Astrocyte (in vitro differentiated cells and primary cell): ENCODE measurements at regions not wholly inside any gene's neighbourhood (a gene's known extent, or its start where the extent isn't known, plus 50 kb on each side); places are given as distances from the start of the nearest gene placed in this dataset.
A peak's percentile ranks its signal among the peaks of the same experiment; 100 is the strongest.

ENCODE experiments used
- DNase-seq: peaks from one replicate; pipeline ENCODE4 v3.0.0-alpha.2; 2010; ENCODE audit warnings: low read depth
- FAIRE-seq: peaks from 2 replicates; lab custom pipeline; 2011; peaks lifted over from hg19 to GRCh38; lab: Jason Lieb, UNC
- H2AFZ ChIP-seq: 2 replicates; pipeline ENCODE4 v1.6.0; 2012; ENCODE audit warnings: low read depth, low read length, inconsistent platforms
- H3K27ac ChIP-seq: 2 replicates; pipeline ENCODE4 v1.5.1; 2011; ENCODE audit warnings: low read depth, low read length, inconsistent platforms
- H3K27me3 ChIP-seq: 2 replicates; pipeline ENCODE4 v1.6.0; 2011; ENCODE audit warnings: low read length, inconsistent platforms; ENCODE audit not compliant: insufficient read depth
- H3K36me3 ChIP-seq: 2 replicates; pipeline ENCODE4 v1.5.1; 2011; ENCODE audit warnings: low read length, inconsistent platforms; ENCODE audit not compliant: insufficient read depth
- H3K4me1 ChIP-seq: 2 replicates; pipeline ENCODE4 v1.5.1; 2011; ENCODE audit warnings: low read length, inconsistent platforms; ENCODE audit not compliant: insufficient read depth
- H3K4me2 ChIP-seq: 2 replicates; pipeline ENCODE4 v1.6.0; 2012; ENCODE audit warnings: low read length, inconsistent platforms
- H3K4me3 ChIP-seq: 2 replicates; pipeline ENCODE4 v1.5.1; 2011; ENCODE audit warnings: low read depth, mild to moderate bottlenecking, low read length, inconsistent platforms; ENCODE audit not compliant: insufficient read depth
- H3K79me2 ChIP-seq: 2 replicates; pipeline ENCODE4 v1.6.0; 2012; ENCODE audit warnings: mild to moderate bottlenecking, low read length, inconsistent platforms; ENCODE audit not compliant: insufficient read depth
- H3K9ac ChIP-seq: 2 replicates; pipeline ENCODE4 v1.6.0; 2012; ENCODE audit warnings: mild to moderate bottlenecking, low read length, inconsistent platforms
- H3K9me3 ChIP-seq: 2 replicates; pipeline ENCODE4 v1.5.1; 2012; ENCODE audit warnings: low read depth, mild to moderate bottlenecking, low read length, inconsistent platforms; ENCODE audit not compliant: insufficient read depth
- H4K20me1 ChIP-seq: 2 replicates; pipeline ENCODE4 v1.6.0; 2012; ENCODE audit warnings: low read length, inconsistent platforms; ENCODE audit not compliant: insufficient read depth
- H3K27ac Mint-ChIP-seq: one replicate; pipeline ENCODE4 v1.8.0; 2021; ENCODE audit warnings: mild to moderate bottlenecking, mixed read lengths; ENCODE audit not compliant: unreplicated experiment
- H3K27me3 Mint-ChIP-seq: one replicate; pipeline ENCODE4 v1.8.0; 2021; ENCODE audit warnings: low read depth, mixed read lengths; ENCODE audit not compliant: unreplicated experiment
- H3K36me3 Mint-ChIP-seq: one replicate; pipeline ENCODE4 v1.8.0; 2021; ENCODE audit warnings: low read depth, mixed read lengths; ENCODE audit not compliant: unreplicated experiment
- H3K4me1 Mint-ChIP-seq: one replicate; pipeline ENCODE4 v1.8.0; 2021; ENCODE audit warnings: low read depth, mixed read lengths; ENCODE audit not compliant: unreplicated experiment
- H3K4me3 Mint-ChIP-seq: one replicate; pipeline ENCODE4 v1.8.0; 2021; ENCODE audit warnings: mild to moderate bottlenecking, moderate library complexity, mixed read lengths; ENCODE audit not compliant: unreplicated experiment
- H3K9me3 Mint-ChIP-seq: one replicate; pipeline ENCODE4 v1.8.0; 2021; ENCODE audit warnings: mild to moderate bottlenecking, mixed read lengths; ENCODE audit not compliant: unreplicated experiment
- CTCF ChIP-seq: IDR thresholded peaks from 2 replicates; pipeline ENCODE4 v1.5.1; 2011; ENCODE audit warnings: low read depth, mild to moderate bottlenecking, inconsistent platforms, low read length, moderate library complexity; ENCODE audit not compliant: insufficient read depth
- EZH2 ChIP-seq: IDR thresholded peaks from 2 replicates; pipeline ENCODE4 v1.6.1; 2012; ENCODE audit warnings: mild to moderate bottlenecking, low read length, inconsistent platforms; ENCODE audit not compliant: insufficient read depth

- H3K27ac Mint-ChIP-seq = no peak overlapping the region
Measured at GRCh38 chr2:19176172-19176852, 182.1 kb downstream of the OSR1 start.

GRCh38 chr2:19174176-19174575, 184.2 kb downstream of the OSR1 start:
- Histone ChIP-seq H3K4me3 (no peak overlapping the region), H4K20me1 (no peaks in the 10 kb centered on the region), H3K79me2 (no peaks in the 10 kb centered on the region), H3K4me2 (no peak overlapping the region), H3K9me3 (no peaks in the 10 kb centered on the region), H3K9ac (no peak overlapping the region), H3K4me1 (peaks cover 7% of the 10 kb centered on the region), H3K27me3 (no peaks in the 10 kb centered on the region), H3K36me3 (no peaks in the 10 kb centered on the region), H2AFZ (no peak overlapping the region), H3K27ac (no peak overlapping the region)
- H3K27ac Mint-ChIP-seq = no peak overlapping the region
- DNase-seq (no peak), FAIRE-seq (no peak)
- no peaks in the 10 kb centered on the region for H3K9me3 Mint-ChIP-seq
- no peak overlapping the region for H3K4me3 Mint-ChIP-seq
- peaks cover 2% of the 10 kb centered on the region for H3K4me1 Mint-ChIP-seq
- TF ChIP-seq EZH2 (no peak), CTCF (no peak)
- no peaks in the 10 kb centered on the region for H3K36me3 Mint-ChIP-seq
- no peaks in the 10 kb centered on the region for H3K27me3 Mint-ChIP-seq

More at GRCh38 chr2:19176172-19176852, 182.1 kb downstream of the OSR1 start:
- Histone ChIP-seq H3K27me3 (no peaks in the 10 kb centered on the region), H3K36me3 (no peaks in the 10 kb centered on the region), H3K4me1 (peaks cover 7% of the 10 kb centered on the region), H3K4me3 (no peak overlapping the region), H4K20me1 (no peaks in the 10 kb centered on the region), H2AFZ (no peak overlapping the region), H3K27ac (no peak overlapping the region), H3K9ac (no peak overlapping the region), H3K4me2 (no peak overlapping the region), H3K9me3 (no peaks in the 10 kb centered on the region), H3K79me2 (no peaks in the 10 kb centered on the region)
- no peak overlapping the region for H3K4me3 Mint-ChIP-seq
- FAIRE-seq (no peak), DNase-seq (peak; percentile 21)
- no peaks in the 10 kb centered on the region for H3K27me3 Mint-ChIP-seq
- H3K4me1 Mint-ChIP-seq = peaks cover 2% of the 10 kb centered on the region
- H3K9me3 Mint-ChIP-seq = peaks cover 2% of the 10 kb centered on the region
- H3K36me3 Mint-ChIP-seq = no peaks in the 10 kb centered on the region
- no peak for TF ChIP-seq EZH2
- no peak for TF ChIP-seq CTCF

DNA sequence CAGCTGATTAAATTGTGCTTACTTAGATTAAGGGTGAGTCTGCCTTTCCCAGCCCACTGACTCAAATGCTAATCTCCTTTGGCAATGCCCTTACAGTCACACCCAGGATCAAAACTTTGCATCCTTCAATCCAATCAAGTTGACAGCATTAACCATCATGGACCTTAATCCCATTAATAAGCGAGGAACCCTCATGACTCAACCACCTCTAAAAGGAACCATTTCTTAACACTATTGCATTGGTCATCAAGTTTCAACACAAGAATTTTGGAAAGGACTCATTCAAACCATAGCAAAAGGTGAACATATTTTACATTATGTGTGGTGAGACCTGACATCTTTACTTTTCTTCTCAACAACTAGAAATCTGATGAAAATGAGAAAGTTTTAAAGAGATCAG, 187.0 kb downstream of the OSR1 start:
- no peaks in the 10 kb centered on the region for H3K27me3 ChIP-seq
- peak; percentile 79 for FAIRE-seq
- Mint-ChIP-seq H3K4me1 (no peaks in the 10 kb centered on the region), H3K4me3 (no peak overlapping the region), H3K27me3 (no peaks in the 10 kb centered on the region), H3K27ac (no peak overlapping the region), H3K9me3 (peaks cover 4% of the 10 kb centered on the region), H3K36me3 (no peaks in the 10 kb centered on the region)
- no peaks in the 10 kb centered on the region for H3K36me3 ChIP-seq
- no peaks in the 10 kb centered on the region for H4K20me1 ChIP-seq
- peaks cover 3% of the 10 kb centered on the region for H3K4me1 ChIP-seq
- no peak overlapping the region for H3K4me3 ChIP-seq
- DNase-seq = no peak
- H3K79me2 ChIP-seq = no peaks in the 10 kb centered on the region
- no peak overlapping the region for H3K9ac ChIP-seq
- TF ChIP-seq EZH2 (no peak), CTCF (no peak)
- H2AFZ ChIP-seq = no peak overlapping the region
- no peaks in the 10 kb centered on the region for H3K9me3 ChIP-seq
- no peak overlapping the region for H3K4me2 ChIP-seq
- no peak overlapping the region for H3K27ac ChIP-seq
